HPDE6-E6E7 (cell line): ENCODE measurements at regions not wholly inside any gene's neighbourhood (a gene's known extent, or its start where the extent isn't known, plus 50 kb on each side); places are given as distances from the start of the nearest gene placed in this dataset.

Experiments
- DNase-seq: peaks from one replicate; pipeline ENCODE4 v3.0.0; 2011; ENCODE audit warnings: missing footprints; ENCODE audit errors: extremely low spot score

- no peak for DNase-seq
Measured at GRCh38 chr18:2482706-2483475, 88.4 kb downstream of the METTL4 start.

GRCh38 chr18:2485983-2486382 lies 85.3 kb downstream of the METTL4 start:
- no peak for DNase-seq

DNA sequence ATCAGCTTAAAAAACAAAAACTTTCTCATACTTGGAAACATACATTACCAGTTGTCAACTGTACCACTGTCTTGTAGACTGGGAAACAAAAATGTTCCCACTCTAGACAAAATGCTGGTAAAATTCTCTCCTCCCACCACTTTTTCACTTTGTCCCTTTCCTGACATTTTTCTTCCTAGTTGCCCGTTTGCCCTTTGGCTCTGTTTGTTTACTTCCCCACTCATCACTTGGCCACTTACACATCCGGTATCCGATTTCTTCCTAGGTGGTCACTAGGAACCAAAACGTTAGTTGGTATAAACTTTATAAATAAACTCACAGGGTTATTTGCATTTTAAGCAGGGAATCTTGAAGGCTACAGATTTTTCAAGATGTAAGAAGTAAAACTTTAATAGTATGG lies 84.9 kb downstream of the METTL4 start:
- DNase-seq: no peak
